Lung (tissue), 11 donors: ENCODE measurements at regions not wholly inside any gene's neighbourhood (a gene's known extent, or its start where the extent isn't known, plus 50 kb on each side); places are given as distances from the start of the nearest gene placed in this dataset.

ENCODE experiments used
- ATAC-seq: fragments of 200-7000 bp; cut with Tn5 transposase; one replicate; pipeline ENCODE4 v1.9.1; 2020; ENCODE audit warnings: moderate number of reproducible peaks; ENCODE audit not compliant: insufficient read depth, low FRiP score
- DNase-seq, 3 donors: peaks; one replicate each; pipeline ENCODE4 v3.0.0-alpha.2; 2013 to 2017
- H3K27ac ChIP-seq, 2 donors: one replicate each; pipeline ENCODE4 v1.5.1; 2013; ENCODE audit warnings: mild to moderate bottlenecking in 2 of 2, moderate library complexity in 2 of 2, control low read depth in 1 of 2, inconsistent platforms in 1 of 2, low read depth in 1 of 2, low read length in 1 of 2
- H3K27me3 ChIP-seq, 3 donors: one replicate each; pipeline ENCODE4 v1.5.1; 2013; ENCODE audit warnings: low read length in 2 of 3; ENCODE audit not compliant: control insufficient read depth in 3 of 3, insufficient read depth in 3 of 3
- H3K36me3 ChIP-seq, 4 donors: one replicate each; pipeline ENCODE4 v1.5.1; 2013; ENCODE audit warnings: low read length in 4 of 4, mild to moderate bottlenecking in 1 of 4, moderate library complexity in 1 of 4; ENCODE audit not compliant: control insufficient read depth in 4 of 4, insufficient read depth in 4 of 4
- H3K4me1 ChIP-seq, 5 donors: one replicate each; pipeline ENCODE4 v1.5.1; 2013; ENCODE audit warnings: low read length in 5 of 5, mild to moderate bottlenecking in 2 of 5, moderate library complexity in 1 of 5; ENCODE audit not compliant: control insufficient read depth in 5 of 5, insufficient read depth in 5 of 5
- H3K4me3 ChIP-seq: one replicate; pipeline ENCODE4 v1.5.1; 2013; ENCODE audit warnings: mild to moderate bottlenecking, control low read depth, moderate library complexity
- H3K9ac ChIP-seq, 2 donors: one replicate each; pipeline ENCODE4 v1.5.1; 2013; ENCODE audit warnings: low read length in 2 of 2, control low read depth in 1 of 2; ENCODE audit not compliant: insufficient read depth in 1 of 2
- H3K9me3 ChIP-seq, 4 donors: one replicate each; pipeline ENCODE4 v1.5.1; 2013; ENCODE audit warnings: low read length in 3 of 4, mild to moderate bottlenecking in 1 of 4, moderate library complexity in 1 of 4; ENCODE audit not compliant: control insufficient read depth in 4 of 4, insufficient read depth in 3 of 4
- CTCF ChIP-seq: IDR thresholded peaks from 2 replicates; pipeline ENCODE4 v1.5.1; 2012; ENCODE audit warnings: mild to moderate bottlenecking; ENCODE audit errors: control extremely low read depth, extremely low read depth
- whole genome bisulfite sequencing, 2 donors: extraction: QIAGEN DNeasy Blood & Tissue Kit; methylation state at CpG; one replicate each; pipeline ENCODE4 v1.1.7; 2013; 5-methylcytosine and 5-hydroxymethylcytosine counted together
- donor health status: control.
- donor health status: control.
- donor health status: Bipolar disorder and iron deficiency.
- donor health status: healthy.
- donor health status: DM: yes; HTN: yes; CAD: no.

- H3K9ac ChIP-seq, result no peak overlapping the region
- H3K4me1 ChIP-seq, result no peaks in the 10 kb centered on the region
- 53 to 60% methylated on average over 2 of the region's 2 CpGs for WGBS, 2 donors
- DNase-seq (no peak), ATAC-seq (no peak)
- no peak overlapping the region for H3K4me3 ChIP-seq
- no peak overlapping the region for H3K27ac ChIP-seq
- no peaks in the 10 kb centered on the region for H3K36me3 ChIP-seq
- H3K9me3 ChIP-seq, result no peaks in the 10 kb centered on the region
- peaks cover 0 to 2% (median 0%) of the 10 kb centered on the region in 3 donors for H3K27me3 ChIP-seq
- TF ChIP-seq CTCF, result no peak
Measured at GRCh38 chr11:93906486-93906885, 56.1 kb upstream of the VSTM5 start.

GRCh38 chr11:93907901-93908300 lies 57.5 kb upstream of the VSTM5 start:
- DNase-seq (no peak), ATAC-seq (no peak)
- Histone ChIP-seq H3K9me3 (no peaks in the 10 kb centered on the region), H3K27ac (no peak overlapping the region), H3K9ac (no peak overlapping the region), H3K27me3 (peaks cover 0 to 2% (median 0%) of the 10 kb centered on the region in 3 donors), H3K4me3 (no peak overlapping the region), H3K36me3 (no peaks in the 10 kb centered on the region), H3K4me1 (no peaks in the 10 kb centered on the region)
- WGBS, 2 donors, result 43 to 55% methylated on average over 1 of the region's 1 CpG
- TF ChIP-seq CTCF, result no peak

DNA sequence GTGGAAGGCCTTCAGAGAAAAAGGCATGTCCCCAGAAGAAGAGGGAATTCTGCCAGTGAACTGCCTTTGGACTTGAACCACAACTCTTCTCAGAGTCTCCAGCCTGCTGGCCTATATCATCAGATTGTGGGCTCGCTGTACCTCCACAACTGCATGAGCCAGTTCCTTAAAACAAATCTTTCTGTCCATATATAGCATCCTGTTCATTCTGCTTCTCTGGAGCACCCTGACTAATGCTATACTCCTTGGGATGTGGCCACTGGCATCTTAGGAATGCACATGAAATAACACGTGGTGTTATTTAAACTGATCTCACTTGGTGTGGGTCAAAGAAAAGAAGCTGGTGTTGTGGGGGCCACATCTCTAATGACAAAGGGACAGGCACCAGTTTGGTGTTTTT lies 58.3 kb upstream of the VSTM5 start:
- H3K9me3 ChIP-seq, result no peaks in the 10 kb centered on the region
- ATAC-seq, result no peak

More for the DNA sequence above, 58.3 kb upstream of the VSTM5 start:
- no peak for DNase-seq
- H3K4me3 ChIP-seq, result no peak overlapping the region
- no peaks in the 10 kb centered on the region for H3K36me3 ChIP-seq
- peaks cover 0 to 2% (median 0%) of the 10 kb centered on the region in 3 donors for H3K27me3 ChIP-seq
- no peak overlapping the region for H3K27ac ChIP-seq
- no peak overlapping the region for H3K9ac ChIP-seq
- WGBS, 2 donors, result 32 to 62% methylated on average over 2 of the region's 2 CpGs
- H3K4me1 ChIP-seq, result no peaks in the 10 kb centered on the region
- no peak for TF ChIP-seq CTCF
